ENCODE measurements at regions not wholly inside any gene's neighbourhood (a gene's known extent, or its start where the extent isn't known, plus 50 kb on each side); places are given as distances from the start of the nearest gene placed in this dataset.

DNA sequence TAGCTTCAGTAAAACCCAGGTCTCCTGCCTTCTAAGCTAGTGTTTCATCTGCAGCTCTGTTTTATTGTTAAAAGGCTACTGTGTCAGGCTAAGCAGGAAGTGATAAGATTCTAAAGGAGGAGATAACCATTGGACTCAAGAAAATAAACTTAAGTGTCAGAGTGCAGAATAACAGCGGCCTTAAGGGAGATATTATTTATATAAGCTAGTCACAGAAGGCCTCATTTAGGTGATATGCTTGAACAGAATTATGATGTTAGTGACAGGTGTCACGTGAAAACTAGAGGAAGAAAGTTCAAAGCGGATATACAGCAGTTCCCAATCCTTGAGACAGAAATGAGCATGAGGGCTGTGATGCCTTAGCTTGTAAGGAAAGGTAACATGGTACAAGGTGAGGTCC, 373.4 kb downstream of the FOXG1 start:
- DNase-seq, result no peak

DNA sequence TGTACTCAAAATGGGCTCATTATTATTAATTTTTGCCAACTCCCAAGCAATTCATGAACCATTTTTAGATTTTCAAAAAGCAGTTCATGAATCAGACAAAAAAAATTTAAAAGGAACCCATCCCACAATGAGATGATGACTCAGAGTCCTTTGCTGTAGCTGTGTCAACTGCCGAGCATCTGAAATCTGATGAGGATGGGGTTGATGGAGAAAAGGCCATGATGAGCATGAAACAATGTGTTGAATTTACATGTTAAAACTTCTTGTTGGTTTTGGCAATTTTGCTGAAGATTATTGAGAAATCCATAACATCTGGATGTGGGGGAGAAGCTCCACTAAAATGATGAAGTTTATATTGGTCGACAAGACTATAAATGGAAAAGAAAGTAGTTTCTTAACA, 378.0 kb downstream of the FOXG1 start:
- DNase-seq, result no peak

DNA sequence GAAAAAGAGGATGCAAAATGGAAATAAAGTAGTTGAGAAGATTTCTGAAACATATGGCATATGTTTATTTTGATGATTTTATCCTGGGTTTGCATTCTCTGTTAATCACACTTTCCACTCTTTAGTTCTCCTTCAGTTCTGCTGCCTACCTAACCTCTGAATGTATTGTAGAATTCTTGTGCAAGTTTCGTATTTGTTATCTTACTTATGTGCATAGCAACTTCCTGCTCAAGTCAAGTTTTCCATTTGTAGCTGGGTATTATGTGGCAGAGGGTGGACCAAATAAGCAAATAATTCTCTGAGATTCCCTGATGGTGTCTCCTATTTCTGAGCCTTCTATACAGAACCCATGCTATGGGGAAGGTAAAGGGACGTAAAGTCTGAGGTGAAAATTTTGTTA, 381.6 kb downstream of the FOXG1 start:
- DNase-seq, result no peak

DNA sequence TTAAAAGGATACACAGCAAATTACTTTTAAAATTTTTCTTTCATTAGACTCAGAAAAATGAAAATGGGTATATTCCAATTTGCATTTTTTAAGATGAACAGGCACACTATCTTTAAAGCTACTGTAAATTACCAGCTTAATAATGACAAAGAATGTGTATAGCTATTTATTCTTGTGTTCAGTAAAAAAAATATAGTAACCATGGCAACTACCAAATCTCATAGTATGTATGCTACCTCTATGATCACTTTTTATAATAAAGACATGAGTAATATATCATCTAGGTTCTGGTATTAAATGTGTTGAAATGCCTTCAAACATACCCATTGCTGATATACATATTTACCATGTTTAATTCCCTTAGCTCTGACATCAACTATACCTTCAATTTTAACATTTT, 383.2 kb downstream of the FOXG1 start:
- DNase-seq, result no peak

DNA sequence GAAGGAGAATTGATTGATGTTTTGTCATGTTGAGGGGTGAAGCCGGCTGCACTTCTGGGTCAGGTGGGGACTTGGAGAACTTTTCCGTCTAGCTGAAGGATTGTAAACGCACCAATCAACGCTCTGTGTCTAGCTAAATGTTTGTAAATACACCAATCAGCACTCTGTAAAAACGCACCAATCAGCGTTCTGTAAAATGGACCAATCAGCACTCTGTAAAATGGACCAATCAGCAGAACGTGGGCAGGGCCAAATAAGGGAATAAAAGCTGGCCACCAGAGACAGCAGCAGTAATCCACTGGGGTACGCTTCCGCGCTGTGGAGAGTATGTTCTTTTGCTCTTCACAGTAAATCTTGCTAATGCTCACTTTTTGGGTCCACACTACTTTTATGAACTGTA, 384.1 kb downstream of the FOXG1 start:
- no peak for DNase-seq

DNA sequence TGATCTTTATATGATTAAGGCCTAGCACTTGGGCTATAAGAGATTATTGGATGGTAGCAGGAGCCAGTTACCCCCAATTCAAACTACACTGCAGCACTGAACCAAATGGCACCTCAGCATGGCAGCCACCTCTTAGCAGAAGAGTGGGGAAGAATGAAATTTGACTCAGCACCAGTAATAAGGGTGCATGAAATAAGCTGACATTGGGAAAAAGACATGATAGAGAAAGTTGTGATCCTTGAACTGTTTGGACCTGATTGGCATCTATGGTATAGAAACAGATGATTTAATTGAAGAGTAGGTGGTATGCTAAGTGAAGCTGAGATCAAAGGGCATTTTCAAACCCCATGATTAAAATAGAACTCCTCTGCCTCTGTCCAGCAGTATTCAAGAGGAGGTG, 389.5 kb downstream of the FOXG1 start:
- no peak for DNase-seq

DNA sequence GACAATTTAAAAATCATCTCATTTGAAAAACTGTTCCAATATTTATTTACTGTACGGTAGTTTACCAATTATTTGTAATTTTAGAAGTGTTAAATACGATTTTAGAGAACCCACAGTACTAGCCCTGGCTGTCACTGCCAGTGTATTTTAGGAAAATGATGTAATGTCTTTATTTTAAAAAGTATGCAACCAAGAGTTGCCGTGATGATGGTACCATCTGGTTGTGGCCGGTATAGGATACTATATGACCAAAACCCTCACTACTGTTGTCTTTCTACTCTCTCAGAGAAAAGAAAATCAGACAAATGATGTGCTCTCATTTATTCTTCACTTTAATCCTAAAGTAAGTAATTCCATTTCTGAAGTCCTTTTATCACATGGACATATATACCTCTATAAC, 395.0 kb downstream of the FOXG1 start:
- no peak for DNase-seq

DNA sequence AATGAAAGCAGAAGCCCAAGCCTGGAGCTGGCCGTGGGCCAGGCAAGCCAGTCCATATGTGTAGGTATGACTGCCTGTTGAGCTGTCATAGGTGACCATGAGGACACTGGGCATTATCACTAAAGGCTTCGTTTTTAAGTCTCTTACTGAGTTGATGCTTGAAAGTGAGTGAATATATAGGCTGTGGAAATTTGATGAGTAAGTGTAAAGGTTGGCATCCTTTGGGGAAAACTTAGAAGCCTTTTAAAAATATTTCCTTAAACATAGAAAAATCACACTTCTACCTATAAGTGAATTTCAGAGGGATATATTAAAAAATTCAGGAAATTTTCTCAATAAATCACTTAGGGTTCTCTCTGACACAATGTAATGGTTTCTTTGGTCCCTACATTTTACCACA, 396.5 kb downstream of the FOXG1 start:
- no peak for DNase-seq

DNA sequence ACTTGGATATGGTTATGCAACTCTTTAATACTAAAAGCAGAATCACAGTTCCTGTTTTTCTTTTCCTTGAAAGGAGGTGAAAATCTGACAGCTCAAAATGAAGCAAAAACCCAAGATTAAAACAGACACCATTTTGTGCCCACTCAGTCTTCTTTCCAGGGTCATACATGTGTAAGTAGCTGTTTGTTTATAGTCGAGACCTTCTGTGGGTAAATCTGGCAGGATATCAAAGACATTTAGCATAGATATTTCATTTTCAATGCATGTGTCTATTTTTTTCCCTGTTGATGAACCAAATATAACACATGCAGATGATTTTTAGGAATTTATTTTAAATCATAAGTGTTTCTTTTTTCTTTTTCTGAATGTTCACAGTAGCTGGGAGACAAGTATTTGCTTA, 398.8 kb downstream of the FOXG1 start:
- DNase-seq, result no peak

DNA sequence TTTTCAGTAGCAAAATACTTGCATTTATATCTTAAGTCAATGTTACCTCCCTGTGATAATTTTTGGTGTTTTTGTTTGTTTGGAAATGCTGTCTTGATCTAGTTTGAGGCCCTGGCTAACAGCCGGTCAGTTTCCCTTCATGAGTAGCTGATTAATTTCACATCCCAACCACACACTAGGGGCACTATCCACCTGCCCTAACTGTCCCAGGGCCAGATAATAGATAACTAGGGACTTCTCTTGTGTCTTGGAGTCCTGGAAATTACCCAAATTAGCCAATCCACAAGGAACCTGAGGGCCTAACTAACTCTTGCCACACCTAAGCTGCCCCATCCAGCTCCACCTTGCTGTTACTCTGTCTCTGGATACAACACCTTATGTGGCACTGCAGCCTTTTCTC, 399.9 kb downstream of the FOXG1 start:
- DNase-seq, result no peak

DNA sequence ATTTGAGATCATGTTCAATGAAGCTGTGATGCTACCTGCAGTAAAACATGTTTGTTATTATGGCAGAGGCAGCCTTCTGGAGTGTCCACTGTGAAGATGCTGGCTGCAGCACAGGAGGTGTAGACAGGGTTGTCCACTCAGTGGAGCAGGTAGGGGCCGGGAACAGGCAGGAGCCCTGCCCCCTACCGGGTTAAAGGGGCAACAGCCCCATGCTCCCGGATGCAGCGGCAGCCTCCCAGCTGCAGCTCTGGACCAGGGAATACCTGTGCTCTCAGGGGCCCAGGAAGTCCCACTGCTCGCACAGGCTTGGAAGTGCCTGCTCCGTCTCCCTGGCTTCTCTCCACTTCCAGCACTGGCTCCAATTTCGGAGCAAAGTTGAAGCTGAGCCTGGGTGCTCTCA, 401.6 kb downstream of the FOXG1 start:
- DNase-seq, result no peak

DNA sequence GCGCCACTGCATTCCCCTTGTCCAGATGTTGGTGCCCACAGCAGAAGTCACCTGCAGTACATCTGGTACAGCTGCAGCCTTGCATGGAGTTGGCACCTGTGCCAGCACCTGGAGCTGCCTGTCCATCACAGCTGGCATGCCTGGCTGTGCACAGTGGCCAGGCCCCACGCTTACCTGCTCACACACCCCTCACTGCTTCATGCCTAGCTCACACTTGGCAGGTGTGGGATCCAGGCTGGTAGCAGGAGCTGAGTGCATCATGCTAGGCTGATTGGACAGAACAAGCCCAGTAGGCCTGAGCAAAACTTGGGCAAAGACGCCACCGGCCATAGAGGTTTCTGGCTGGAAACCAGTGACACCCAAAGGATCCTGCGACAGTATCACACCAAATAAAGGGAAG, 402.8 kb downstream of the FOXG1 start:
- no peak for DNase-seq

DNA sequence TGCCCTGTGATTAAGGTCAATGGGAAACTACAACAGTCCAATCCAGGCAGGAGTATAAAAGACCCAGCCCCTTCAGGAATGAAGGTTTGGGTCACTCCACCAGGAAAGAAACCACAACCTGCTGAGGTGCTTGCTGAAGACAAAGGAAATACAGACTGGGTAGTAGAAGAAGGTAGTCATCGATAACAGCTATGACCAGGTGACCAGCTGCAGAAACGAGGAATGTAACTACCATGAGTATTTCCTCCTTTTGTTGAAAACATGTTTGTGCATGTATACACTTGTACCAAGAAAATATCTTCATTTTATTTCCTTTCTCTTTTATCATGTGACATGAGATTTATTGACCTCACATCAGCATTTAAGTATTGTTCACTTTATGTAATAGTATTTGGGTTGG, 409.1 kb downstream of the FOXG1 start:
- DNase-seq, result no peak

DNA sequence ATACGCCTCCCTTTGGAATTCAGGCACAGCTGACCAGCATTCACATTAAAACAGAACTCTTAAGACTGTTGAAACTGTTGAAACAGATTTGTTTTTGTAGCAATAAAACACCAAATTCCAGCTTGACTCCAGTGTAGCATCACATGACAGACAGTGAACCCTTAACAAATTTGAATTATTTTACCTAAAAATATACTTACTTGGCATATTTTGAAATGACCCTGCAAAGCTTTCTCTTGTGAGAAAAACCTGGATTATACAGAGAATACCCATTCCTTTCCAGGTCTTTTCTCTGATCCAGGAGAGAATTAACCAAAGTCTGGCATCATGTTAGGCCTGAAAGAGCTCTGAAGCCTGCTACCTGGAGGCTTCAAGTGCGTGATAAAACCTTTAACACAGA, 410.3 kb downstream of the FOXG1 start:
- no peak for DNase-seq

DNA sequence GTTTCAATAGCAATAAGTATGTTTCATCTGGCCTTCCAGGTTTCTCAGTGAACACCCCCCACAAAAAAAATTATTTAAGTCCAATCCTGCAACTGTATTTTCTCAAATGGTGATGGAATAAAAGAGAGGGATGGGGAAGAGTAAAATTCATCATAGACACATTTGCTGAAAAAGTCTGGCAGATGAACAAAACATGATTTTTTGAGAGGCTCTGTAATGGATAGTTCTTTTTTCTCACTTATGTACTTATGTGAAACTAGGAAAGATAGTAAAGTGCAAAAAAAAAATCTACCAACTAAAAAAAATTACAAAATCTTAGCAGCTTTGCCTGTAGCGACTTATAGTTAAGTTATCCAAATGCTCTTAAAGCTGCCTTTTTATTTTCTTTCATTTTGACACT, 412.4 kb downstream of the FOXG1 start:
- DNase-seq, result no peak

DNA sequence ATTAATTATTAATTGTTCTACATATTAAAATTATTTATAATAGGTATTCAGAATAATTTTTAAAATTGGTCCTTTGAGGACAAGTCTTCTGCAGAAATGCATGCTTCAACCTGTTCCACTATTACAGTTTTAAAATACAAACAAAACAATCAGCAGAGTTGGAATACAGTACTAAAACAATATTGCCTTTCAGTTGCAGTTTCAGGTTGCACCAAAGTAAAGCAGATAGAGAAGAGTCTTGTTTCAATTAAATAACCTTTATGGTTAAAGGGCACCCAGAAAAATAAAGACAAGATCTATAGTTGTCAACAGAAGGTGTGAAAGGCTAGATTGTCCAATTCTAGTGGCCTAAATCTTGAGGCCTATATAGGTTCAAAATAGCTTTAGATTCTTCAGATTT, 424.5 kb downstream of the FOXG1 start:
- DNase-seq, result no peak

DNA sequence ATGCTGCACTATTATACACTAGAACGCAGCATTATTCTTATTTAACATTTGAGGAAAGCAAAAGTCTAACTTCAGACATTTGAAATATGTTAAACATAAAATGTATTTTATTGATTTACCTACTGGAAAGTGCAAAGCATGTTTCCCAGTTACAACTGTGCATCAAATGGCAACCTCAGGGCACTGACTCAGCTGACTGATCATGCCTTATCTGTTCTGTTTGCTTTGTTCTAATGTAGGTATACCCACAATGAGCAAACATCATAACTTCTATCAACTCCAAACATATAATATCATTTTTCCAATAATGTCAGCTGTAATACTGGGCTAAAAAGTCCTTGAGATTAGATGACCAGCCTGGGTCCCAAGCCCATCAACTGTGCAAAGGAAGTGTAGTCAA, 431.0 kb downstream of the FOXG1 start:
- DNase-seq, result no peak

DNA sequence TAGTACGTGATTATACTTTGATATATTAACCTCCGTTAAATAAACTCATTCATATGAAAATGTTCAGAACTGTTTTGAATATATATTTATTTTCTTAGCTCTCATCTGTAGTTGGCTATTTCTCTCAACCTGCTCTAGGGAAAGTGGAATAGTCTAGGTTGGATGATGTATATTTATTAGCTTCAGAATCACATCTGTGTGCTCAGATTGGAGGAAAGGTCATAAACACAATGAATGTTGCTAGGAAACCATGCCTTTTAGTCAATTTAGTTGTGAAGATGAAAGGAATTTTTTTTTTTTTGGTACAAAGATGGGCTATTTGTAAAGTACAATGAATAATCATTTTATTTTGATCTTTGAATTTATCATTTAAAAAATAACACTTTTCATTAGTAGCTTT, 439.1 kb downstream of the FOXG1 start:
- no peak for DNase-seq

DNA sequence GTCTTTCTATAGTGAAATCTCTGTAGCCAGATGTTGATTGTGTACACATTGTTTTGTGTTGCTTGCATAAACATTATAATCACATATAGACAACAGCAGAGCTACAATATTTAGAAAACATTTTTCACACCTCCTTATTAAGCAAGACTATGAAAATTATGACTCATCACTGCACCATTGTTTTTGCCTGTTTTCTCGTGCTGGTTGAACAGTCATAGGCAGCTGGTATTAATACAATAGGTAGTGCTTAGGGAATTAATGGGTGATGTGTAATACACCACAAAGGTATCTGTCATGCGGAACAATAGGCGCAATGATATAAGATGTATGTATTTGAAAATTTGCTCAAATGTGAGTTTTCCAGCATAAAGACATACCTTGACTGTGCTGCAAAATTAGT, 449.3 kb downstream of the FOXG1 start:
- DNase-seq, result peak; percentile 81

DNA sequence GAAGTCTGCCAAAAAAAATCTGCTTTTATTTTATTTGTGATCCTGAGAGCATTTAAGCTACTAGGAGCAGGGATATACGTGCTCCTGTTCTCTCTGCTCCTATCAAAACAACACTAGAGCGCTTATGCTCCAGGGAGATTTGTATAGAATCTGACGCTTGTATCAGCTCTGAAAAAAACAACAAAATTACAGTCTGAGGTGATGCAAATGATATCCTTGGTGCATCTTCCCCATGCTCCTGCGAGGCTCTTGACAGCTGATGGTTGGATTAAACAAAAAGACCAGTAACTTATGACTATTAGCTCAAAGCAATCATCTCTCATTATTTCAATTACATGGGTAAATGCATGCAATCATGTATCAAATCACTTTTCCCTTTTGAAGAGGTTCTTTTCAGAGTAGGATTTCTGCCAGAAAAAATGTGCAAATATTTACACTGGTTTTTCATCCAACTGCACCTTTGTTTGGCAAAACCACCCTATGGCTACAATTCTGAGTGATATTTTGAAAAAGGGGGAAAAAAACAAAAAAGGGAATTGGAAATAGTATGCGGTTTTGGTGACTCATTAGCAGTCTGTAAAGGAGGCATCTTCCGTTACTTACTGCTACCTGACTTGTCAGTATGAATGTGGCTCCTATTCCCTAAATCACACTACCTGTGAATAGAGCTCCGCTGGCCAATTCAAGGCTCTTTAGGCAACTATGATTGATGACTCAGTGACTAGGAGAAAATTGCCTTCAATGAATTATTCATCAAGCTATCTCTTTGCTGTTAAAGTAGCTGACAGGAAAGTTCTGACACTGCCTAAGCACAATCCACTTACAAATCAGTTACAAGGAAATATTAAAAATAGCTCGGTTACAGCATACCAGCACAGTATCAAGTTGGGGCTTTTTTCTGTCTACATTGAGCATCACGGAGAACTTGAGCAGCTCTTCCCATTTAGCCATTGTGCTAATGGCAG, 450.0 kb downstream of the FOXG1 start:
- DNase-seq, result peak; percentile 97

DNA sequence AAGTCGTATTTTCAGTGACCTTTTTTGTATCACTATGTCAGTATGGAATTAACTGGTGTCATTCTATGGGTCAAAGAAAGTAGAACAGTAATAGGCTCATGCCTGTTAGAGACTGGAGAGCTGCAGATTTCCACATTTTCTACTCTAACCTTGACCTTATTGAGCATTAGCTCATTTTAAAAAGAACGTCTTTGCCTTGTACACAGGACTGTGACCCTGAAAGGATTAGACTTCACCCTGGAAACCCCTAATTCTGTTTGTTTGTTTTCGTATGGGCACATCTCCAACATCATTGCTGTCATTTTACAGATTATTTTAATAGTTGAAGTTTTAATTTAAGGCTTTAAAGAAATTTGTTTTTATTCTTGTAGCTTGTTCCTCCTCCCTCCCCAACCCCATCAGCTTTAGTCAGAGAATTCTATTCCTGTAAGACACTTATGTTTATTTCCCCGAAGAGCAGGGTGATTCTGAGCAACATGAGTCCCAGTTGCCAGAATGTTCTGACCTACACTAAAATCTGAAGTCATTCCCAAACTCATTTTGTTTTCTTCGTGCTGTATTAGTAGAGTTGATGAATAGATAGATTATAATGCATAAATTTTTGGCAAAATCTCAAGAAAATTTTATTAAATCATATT, 451.3 kb downstream of the FOXG1 start:
- DNase-seq, result peak; percentile 58

DNA sequence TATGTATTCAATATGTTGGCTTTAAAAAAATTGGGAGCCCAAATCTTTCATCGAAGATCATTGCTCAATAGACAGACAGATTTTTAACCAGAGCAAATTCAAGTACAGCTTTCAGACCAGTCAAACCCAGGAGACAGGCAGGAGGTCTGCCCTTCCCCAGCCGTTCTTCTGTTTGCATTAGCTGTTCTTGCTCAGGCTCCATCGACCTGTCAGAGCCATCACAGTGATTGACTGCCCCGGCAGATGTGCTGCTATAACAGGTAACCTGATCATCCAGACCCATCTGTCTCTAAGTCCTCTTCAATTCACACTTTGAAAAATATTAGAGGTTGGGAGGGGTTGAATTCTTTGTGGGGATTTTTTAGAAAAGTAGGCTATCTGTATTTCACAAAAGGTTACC, 453.5 kb downstream of the FOXG1 start:
- peak; percentile 99 for DNase-seq

DNA sequence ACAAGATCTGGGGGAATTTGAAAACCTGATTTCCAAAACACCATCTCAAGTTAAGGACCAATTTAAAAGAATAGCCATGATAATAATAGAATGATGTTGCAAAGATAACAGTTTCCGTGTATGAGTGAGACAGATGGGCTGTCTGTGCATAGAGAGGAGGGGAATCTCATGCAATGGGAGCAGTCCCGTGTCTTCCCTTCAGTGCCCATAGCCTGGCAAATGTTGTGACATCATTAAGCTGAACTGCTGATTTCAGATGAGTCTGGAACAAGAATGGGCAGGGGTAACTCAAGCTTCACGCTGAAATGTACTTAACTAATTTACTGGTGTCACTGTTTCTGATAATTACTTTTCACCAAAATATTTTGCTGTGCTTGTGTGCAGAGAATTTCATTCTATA, 454.0 kb downstream of the FOXG1 start:
- peak; percentile 99 for DNase-seq

DNA sequence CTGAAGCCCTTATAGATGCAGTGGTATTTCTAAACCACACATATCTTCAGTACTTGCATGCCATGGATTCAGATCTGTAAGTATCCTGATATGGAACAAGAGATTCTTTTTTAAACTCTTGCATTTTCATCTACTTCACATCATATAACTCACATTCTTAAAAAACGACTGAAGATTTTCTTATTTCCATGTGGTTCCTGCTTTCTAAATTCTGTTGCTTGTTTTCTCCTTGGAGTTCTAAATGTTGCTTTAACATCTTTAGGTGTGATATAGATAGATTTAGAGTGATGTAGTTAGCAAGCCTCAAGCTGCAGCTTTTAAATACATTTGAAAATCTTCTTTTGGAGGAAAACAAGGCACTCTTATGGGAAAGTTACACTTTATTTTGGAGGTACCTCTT, 455.4 kb downstream of the FOXG1 start:
- peak; percentile 69 for DNase-seq

Data from NCI-H1694 treated with DMSO at 0.1 percent for 48 hours (cell line).